Epithelial cell of proximal tubule (primary cell): ENCODE measurements at regions not wholly inside any gene's neighbourhood (a gene's known extent, or its start where the extent isn't known, plus 50 kb on each side); places are given as distances from the start of the nearest gene placed in this dataset.

Experiments
- DNase-seq: peaks from one replicate; pipeline ENCODE4 v3.0.0-alpha.2; 2011; ENCODE audit warnings: low read depth
- H3K4me3 ChIP-seq: 2 replicates; pipeline ENCODE4 v1.5.1; 2011; ENCODE audit warnings: low read depth, mild to moderate bottlenecking, low read length
- TF ChIP-seq, protein P1 (sequence below): conservative IDR thresholded peaks from 2 replicates; pipeline ENCODE4 v1.5.1; 2012; ENCODE audit warnings: low read depth, mild to moderate bottlenecking, low read length

DNA sequence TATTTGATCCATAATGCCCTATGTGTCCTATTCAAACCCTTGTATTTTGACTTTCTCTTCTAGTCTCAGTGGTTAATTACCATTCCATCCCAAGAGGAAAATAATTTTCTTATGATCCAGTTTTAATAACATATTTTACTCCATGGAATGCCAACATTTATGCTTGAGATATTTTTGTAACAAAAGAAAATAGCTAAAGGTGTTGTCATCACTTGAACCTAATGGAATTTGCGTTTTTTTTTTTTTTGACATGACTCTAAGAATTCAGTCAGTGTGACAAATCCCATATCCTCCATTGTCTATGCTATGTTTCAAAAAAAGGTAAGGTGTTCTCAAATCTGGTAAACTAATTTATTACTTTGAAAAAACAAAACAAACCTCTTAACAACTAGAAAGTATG lies 324.1 kb upstream of the ADAMTS5 start:
- no peak overlapping the region for H3K4me3 ChIP-seq
- DNase-seq, result no peak
- TF ChIP-seq, protein P1, sequence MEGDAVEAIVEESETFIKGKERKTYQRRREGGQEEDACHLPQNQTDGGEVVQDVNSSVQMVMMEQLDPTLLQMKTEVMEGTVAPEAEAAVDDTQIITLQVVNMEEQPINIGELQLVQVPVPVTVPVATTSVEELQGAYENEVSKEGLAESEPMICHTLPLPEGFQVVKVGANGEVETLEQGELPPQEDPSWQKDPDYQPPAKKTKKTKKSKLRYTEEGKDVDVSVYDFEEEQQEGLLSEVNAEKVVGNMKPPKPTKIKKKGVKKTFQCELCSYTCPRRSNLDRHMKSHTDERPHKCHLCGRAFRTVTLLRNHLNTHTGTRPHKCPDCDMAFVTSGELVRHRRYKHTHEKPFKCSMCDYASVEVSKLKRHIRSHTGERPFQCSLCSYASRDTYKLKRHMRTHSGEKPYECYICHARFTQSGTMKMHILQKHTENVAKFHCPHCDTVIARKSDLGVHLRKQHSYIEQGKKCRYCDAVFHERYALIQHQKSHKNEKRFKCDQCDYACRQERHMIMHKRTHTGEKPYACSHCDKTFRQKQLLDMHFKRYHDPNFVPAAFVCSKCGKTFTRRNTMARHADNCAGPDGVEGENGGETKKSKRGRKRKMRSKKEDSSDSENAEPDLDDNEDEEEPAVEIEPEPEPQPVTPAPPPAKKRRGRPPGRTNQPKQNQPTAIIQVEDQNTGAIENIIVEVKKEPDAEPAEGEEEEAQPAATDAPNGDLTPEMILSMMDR, result no peak

DNA sequence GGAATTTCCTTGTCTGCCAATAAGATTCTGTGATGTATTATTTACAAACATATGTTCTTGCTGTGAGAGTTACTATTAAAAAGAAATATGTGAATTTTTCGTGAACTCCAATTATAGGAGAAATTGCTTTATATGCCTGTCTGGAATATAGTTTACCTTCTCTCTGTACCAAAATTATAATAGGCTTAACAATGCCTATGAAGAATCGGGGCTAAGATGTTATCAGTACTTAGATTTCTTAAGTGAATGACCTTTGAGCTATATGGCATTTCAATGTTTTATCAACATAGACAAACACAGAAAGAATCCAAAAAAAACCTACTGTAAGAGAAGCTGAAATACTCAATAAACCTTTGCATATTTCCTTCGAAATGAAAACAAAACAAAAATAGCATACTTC lies 323.1 kb upstream of the ADAMTS5 start:
- no peak overlapping the region for H3K4me3 ChIP-seq
- no peak for DNase-seq
- TF ChIP-seq, protein P1, result no peak

DNA sequence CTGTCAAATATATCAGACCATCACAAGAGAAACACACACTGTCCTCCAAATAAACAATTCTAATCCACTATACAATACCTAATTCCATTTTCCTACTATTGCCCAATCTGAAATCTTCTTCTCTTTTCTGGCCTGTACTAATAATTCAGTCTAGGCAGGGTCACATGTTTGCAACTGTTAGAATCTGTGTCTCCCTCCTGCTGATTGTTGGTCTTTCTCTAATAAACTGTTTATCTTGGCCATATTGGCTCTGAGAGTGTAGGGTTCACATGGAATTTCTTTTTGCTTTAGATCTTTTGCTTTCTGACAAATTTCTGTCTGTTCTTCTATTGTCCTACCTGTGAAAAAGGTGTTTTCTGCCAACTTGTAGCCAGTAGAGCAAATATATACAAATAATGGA lies 319.9 kb upstream of the ADAMTS5 start:
- TF ChIP-seq, protein P1, result no peak
- DNase-seq, result no peak
- no peak overlapping the region for H3K4me3 ChIP-seq

DNA sequence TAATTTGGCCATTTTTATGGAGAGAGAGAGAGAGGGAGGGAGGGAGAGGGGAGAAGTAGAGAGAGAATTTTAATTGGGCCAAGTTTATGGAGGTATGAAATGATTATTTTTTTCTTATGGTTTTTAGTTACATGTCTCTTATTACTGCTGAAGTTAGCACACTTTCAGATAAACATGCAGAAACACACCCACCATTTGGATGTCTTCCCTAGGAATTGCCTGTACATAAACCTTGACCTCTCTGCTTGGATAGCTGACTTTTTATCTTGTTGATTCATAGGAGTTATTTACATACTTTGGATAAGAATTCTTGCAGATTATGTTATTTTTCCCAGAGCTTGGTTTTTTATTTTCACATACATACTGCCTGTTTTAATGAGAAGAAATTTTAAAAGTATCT lies 310.2 kb upstream of the ADAMTS5 start:
- H3K4me3 ChIP-seq, result no peak overlapping the region
- TF ChIP-seq, protein P1, result no peak
- DNase-seq, result no peak

DNA sequence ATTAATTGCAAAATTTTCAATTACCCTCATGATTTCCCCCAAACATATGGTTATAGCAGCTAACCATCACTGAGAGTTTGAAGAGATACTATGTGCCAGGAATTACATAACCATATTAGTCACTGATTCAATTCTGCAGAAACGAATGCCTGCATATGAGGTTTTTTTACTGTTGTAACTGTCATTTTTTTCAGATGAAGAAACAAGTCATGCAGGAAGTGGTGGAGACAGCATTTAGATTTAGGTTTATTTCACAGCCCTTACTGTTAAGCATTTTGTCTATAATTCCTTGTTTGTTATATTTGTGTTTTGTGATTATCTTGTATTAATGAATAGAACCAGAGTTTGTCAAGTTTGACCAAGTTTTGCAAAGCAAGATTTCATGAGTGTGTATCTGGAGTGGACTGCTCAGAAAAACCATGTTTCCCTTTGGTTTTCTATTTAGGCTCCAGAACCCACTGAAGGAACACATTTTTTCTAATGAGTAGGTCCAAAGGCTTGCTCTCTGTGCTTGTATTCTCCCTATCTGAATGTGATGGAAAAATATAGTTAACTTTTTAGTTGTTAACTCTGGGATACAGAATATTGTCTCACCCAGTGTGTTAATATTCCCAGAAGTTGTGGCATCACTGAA lies 308.5 kb upstream of the ADAMTS5 start:
- no peak overlapping the region for H3K4me3 ChIP-seq
- TF ChIP-seq, protein P1, result no peak
- no peak for DNase-seq

DNA sequence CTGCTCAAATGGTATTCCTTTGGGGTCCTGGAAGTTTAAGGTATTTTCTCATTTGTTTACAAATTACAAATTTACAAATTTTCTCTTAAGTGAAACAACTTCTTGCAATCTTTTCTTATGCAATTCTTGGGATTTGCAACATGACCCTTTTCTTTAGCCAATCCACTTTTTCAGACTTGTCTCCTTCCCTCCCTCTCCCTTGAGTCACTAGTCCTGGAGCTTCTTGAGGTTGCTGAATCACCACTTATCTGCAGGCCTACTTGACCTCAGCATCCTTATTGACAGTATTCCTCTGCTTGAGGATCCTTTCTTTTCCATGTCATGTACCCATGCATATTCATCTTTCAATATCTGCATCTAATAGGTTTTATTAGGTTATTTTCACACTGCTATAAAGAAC lies 302.8 kb upstream of the ADAMTS5 start:
- H3K4me3 ChIP-seq, result no peak overlapping the region
- TF ChIP-seq, protein P1, result no peak
- peak; percentile 52 for DNase-seq

DNA sequence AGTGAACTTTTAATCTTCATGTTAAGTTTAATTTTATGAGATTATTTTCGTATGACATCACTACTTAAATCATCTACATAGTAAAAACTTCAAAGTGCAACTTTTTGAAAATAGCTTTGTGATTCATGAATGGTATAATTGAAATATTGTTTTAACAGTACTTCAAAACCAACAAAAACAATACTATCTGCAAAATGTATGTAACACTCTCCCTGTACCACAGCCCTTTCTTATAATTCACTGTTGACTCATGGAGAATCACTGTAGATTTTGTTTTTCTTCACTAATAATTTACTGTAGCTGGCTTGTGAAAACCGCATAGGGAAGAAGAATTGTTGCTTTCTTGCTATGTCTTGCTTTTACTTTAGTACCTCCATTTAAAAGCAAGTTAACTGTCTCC lies 301.4 kb upstream of the ADAMTS5 start:
- DNase-seq, result no peak
- TF ChIP-seq, protein P1, result no peak
- no peak overlapping the region for H3K4me3 ChIP-seq
